RCC 7860 (cell line): ENCODE measurements at regions not wholly inside any gene's neighbourhood (a gene's known extent, or its start where the extent isn't known, plus 50 kb on each side); places are given as distances from the start of the nearest gene placed in this dataset.

ENCODE experiments used
- DNase-seq: peaks from one replicate; pipeline ENCODE4 v3.0.0-alpha.2; 2015; ENCODE audit warnings: low spot score
- FAIRE-seq: peaks from 2 replicates; lab custom pipeline; 2012; peaks lifted over from hg19 to GRCh38; lab: Jason Lieb, UNC

DNA sequence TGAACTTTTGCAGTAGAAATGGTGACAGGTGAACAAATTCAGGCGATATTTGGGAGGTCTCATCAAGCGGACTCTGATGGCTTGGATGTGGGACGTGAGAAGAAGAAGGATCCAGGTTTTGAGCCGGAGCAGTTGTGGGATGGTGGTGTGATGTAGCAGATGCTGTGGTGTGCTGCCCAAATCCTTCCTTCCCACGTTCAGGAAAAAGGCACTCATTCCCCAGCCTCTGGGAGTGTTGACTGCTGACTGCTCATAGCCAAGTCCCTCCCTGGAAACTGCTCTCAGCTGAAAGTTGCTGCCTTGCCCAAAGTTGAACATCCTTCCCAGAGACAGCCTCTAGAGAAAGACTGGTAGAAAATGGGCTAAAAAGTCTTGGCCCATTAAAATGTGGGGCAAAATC lies 890.3 kb upstream of the ACVR2A start:
- DNase-seq (no peak), FAIRE-seq (no peak)

DNA sequence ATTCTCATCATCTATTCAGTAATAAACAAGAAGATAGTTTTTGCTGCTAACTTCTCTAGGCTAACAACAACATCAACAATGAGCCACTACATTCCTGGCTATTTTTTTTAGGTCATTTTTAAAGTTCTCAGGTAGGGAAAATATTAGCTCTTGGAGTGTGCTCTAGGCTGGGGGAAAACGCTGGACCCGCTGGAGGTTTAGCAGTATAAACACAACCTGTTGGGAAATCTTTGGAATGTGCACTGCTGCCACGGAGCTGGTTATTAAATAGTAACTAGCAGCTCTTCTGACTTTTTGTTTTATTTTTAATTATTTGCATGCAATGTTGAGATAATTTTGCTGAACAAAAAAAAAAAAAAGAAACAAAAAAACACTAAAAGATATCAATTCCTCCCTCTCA lies 892.1 kb upstream of the ACVR2A start:
- FAIRE-seq (no peak), DNase-seq (no peak)

DNA sequence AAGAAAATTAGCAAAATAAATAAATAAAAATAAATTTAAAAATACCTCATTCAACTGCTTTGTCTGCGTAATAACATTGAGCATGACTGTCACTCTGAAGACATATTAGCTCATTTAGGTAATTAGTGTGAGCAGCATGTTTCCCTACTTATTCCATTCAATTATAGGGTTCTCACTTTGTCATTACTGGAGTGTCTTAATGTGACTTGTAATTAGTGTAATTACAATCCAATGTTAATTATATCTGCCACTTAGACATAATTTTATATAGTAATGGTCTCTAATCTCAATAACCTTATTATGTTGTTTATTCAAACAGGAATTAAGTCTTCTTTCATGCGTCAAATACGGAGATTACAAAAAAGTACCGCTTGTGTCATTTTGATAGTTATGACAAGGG lies 893.9 kb upstream of the ACVR2A start:
- DNase-seq: no peak
- FAIRE-seq: no peak

DNA sequence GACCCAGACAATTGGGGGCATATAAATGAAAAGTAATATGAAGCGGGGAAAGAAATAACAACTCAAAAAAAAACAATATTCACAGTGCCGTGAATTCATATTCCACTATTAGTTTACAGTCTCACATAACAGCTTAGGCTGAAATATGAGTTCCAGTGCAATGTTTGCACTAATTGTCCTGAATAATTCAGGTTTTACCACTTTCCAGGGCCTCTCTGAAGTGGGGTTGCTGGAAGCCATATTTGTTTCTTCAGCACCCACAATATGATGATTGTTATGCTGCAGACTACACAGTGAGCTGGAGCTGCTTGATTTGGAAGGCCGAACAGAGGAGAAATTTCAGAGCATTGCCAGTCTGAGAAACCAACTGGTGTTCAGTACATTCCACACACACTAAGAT lies 894.5 kb upstream of the ACVR2A start:
- FAIRE-seq (no peak), DNase-seq (no peak)

DNA sequence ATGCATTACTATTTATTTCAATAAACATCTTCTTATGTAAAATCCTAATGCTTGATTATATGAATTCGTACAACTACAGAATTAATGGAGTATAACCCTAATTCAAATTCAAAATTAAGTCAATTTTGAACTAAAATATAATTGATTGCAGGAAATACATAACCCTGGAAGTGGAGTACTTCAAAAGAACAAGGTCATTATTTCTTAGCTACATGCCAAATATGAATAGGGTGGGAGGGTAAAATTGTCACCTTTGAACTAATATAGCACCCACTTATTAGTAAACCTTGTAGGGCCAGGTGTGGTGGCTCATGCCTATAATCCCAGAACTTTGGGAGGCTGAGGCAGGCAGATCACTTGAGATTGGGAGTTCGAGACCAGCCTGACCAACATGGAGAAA lies 895.4 kb upstream of the ACVR2A start:
- no peak for DNase-seq
- FAIRE-seq: no peak

DNA sequence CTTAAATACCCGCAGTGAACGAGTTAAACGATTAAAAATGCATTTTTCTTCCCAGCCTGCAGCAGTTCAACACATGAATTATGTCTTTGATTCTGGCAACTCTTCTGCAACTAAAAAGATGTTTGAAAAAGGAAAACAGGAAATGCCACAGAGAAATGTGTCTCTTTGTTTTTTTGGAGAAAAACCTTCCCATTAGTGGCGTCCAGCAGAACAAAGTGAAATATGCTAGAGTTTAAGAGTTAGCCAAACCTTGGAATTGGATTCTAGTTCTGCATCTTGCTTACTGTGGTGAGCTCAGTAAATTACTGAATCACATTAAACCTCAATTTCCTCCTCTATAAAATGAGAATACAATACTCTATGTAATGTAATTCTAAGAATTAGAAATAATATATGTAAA lies 900.2 kb upstream of the ACVR2A start:
- no peak for DNase-seq
- no peak for FAIRE-seq

DNA sequence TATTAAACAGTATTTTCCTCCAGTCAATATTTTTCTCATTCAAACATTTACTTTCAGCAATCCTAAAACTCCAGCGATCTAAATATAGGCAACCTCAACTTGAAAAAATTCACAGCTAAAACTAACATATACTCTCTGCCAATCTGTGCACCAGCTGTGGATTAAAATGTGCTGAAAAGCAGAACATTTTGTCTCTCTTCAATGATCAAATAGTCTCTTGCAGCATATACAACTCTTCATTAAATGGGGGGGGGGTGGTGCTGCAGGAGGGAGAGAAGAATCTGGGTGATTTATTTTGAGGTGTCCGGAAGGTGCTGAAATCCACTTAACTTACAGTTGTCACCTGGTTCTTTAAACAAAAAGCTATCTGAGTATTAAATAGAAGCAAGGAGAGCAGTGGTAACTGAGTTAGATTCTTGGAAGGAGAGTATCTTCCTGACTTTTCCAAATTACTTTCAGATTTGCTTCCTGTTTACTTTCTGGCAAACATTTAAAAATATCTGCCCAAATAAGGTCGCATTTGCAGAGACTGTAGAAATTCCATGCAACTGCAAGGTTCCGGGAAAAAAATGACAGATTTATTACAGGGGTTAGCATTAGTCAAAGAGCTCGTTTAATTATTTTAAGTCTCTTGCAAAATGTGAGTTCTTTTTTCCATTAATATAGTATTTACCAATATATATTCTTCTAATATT lies 904.7 kb upstream of the ACVR2A start:
- FAIRE-seq: no peak
- DNase-seq: no peak

DNA sequence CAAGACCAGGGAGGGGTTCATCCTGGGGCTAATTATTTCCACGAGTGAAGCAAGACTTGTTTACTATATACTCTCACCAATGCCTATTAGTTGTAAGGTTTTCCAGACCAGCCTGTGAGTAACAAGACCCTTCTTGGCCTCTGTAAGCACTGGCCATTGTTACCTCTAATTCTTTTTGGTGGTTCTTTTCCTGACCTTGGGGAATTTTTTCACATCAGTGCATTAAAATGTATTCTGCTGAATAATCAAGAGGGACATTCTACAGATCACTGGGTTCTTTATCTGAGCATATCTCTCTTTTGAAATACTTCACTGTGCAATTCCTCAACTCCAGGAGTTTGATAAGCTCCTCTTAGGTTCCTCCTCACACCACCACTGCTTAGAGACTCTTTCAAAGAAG lies 909.9 kb upstream of the ACVR2A start:
- DNase-seq: no peak
- FAIRE-seq: no peak

DNA sequence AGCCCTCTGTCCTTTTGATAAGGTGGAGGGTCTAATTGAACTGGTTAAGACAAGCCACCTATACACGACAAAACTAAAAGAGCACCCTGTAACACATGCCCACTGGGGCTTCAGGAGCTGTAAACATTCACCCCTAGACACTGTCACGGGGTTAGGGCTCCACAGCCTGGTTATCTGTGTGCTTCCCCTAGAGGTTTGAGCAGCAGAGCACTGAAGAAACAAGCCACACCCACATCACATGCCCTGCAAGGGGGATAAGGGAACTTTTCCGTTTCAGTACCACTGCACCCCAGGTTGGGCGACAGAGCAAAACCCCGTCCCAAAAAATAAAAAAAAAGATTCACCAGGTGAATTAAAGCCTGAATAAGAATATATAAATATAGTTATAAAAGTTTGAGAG lies 913.7 kb upstream of the ACVR2A start:
- no peak for DNase-seq
- no peak for FAIRE-seq

DNA sequence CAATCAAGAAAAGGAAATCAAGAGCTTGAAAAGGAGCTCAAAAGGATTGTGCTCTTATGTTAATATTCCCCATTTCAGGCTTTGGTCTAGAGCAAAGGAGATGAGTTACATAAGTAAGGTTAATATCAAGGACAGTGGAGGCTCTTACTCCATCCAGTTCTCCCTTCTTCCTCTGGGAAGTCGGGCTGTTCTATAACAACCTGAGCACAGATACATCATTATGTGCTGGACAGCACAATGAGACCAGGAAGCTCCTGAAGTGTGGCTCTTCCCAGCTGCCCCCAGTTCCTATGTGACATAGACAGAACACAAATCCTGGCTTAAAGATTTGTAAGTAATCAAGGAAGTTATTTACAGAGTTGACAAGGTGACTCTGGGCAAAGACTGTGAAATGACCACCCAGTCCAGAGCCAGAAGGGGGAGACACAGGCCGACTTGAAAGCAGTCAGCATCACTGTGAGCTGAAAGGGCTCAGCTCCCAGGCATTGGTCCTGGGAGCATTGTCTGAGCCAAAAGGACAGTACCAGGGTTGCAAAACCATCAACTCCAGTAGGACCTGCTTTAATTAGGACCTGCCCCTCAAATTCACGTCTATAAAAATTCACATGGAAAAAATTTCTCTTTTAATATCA lies 917.6 kb upstream of the ACVR2A start:
- FAIRE-seq (no peak), DNase-seq (no peak)

DNA sequence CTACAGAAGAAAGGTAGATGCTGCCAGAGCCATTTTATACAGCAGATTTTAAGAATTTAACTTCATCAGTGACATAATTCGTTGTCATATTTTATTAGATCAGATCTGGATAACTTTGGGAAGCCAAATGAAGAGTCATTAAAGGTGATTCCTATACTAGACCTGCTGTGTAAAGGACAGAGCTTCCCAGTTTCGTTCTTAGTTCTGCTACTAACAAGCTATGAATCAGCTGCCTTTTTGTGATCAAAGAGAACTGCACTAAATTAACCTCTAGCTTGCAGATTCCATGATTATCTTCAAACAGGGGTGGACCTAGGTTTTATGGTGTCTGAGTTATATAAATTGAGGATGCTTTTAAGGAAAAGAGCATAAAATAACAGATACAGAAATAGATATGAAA lies 926.5 kb upstream of the ACVR2A start:
- DNase-seq: no peak
- no peak for FAIRE-seq

DNA sequence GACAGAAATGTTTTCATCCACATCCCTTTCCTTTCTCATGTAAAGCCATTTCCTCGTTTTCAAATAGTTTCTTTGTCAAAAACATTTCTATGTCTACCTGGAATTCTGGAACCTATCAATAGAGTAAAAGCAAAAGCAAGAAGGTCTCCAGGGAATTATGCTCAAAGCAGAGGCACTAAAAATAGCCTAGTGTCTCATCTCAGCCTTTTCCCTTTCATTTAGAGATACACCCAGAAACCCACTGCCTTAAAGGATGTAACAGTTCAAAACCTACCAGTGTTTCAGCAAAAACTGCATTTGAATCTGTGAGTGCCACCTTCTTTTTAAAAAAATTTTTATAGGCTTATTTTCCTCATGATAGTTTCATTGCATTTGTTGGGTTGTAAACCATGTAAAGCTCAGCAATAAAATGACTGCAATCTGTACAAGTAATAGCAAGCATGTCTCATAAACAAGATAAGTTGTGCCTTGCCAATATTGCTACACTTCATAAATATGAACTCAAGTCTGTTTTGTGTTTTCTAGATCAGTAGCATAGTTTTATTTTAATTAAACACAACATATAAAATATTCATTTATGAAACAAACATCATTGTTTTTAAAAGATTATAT lies 927.3 kb upstream of the ACVR2A start:
- DNase-seq (no peak), FAIRE-seq (no peak)

DNA sequence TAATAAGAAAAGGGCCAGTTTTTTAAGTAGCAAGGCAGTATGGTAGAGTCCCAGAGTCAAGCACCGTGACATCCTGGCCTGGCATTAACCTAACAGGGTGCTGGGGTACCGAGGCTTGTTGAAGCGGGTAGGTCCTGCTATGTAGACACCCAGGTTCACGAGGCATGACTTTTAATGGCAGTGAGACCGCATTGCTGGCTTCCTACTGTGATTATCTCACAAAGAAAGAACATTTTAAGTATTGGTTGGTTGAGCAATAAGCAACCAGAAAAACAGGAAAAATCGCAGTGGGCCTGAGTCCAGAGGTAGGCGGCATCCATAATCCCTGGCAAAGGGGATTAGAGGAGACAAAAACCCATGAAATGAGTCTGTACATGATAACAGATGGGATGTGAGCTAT lies 927.9 kb upstream of the ACVR2A start:
- DNase-seq: no peak
- no peak for FAIRE-seq

DNA sequence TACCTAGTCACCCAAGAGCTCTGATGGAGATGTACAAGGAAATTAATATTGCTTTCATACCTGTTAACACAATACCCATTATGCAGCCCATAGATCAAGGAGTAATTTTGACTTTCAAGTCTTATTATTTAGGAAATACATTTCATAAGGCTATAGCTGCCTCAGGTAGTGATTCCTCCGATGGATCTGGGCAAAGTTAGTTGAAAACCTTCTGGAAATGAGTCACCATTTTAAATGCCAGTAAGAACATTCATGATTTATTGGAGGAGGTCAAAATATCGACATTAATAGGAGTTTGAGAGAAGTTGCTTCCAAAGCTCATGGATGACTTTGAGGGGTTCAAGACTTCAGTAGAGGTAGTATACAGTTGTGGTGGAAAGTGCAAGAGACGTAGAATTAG lies 931.4 kb upstream of the ACVR2A start:
- DNase-seq (no peak), FAIRE-seq (no peak)

DNA sequence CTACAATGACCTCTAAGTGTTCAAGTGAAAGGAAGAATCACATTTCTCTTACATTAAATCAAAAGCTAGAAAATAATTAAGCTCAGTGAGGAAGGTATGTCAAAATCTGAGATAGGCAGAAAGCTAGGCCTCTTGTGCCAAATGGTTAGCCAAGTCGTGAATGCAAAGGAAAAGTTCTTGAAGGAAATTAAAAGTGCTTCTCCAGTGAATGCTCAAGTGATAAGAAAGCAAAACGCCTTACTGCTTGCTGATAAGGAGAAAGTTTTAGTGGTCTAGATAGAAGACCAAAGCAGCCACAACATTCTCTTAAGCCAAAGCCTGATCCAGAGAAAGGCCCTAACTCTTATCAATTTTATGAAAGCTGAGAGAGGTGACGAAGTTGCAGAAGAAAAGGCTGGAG lies 932.3 kb upstream of the ACVR2A start:
- FAIRE-seq: no peak
- no peak for DNase-seq

DNA sequence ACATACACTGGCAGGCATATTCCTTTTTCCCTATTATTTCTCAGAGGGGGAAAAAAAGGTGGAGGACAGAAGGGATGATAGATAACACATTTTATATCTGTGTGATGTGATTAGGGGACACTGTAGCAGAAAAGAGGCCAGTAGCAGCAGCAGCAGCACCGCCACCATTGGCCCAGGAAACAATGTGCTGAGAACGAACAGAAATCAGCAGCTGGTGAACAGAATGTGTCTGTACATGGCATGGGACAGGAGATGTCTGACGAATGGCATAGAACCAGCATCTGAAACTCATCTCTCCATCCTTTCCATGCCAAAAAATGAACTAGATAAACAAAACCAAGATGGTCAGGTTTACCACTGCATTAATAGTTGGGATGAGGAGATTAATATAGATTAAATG lies 936.1 kb upstream of the ACVR2A start:
- no peak for FAIRE-seq
- no peak for DNase-seq

DNA sequence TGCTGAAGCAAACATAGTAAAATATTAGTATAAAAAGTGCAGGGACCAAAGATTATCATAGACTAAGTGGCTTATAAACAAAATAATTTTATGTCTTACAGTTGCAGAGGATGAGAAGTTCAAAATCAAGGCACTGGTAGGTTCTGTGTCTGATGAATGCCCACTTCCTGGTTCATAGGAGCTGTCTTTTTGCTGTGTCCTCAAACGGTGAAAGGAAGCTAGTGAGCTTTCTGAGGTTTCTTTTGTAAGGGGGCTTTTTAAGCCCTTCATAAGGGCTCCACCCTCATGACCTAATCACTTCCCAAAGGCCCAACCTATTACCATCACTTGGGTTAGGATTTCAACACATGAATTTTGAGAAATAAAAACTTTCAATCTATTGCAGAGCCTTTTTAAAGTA lies 946.7 kb upstream of the ACVR2A start:
- FAIRE-seq: no peak
- DNase-seq: no peak

DNA sequence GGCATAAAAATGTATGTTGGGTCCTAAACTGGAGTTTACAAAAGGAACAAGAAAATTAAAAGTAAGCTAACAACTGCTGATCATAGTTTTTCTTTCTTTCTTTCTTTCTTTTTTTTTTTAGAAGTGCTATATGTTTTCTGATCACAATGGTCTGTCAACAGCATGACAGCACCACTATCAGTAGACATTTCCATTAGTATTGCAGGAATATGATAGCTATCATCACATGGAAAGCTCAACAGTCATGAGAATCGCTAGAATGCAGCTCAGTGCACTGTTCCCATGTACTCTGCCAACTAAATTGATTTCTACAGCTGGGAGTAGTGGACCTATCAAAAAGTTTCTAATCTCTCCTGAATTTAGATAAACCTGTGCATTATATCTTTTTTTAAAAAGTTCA lies 950.3 kb upstream of the ACVR2A start:
- DNase-seq (no peak), FAIRE-seq (no peak)

DNA sequence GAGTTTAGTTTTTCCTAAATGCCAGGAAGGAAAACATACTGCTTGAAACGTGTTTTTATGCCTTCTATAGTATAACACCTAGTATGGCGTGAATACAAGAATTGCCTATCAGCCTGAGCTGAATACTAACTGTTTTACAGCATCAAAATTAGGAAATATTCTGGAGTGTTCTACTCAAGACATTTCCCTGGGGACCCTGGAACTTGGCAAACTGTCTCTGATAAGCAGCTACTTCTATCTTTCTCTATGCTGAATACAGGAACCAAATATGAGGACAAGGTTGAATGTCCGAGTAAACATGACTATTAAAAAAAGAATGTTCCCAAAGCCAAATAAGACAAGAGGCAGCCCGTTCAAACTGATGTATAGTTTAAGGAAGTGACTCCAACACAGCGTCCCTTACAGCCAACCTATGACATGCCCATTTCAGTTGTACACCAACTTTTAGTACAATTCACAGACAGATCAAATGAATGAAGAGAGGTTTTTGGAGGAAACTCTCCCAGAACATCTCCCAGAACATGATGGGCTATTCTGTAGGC lies 951.3 kb upstream of the ACVR2A start:
- no peak for FAIRE-seq
- DNase-seq: no peak

DNA sequence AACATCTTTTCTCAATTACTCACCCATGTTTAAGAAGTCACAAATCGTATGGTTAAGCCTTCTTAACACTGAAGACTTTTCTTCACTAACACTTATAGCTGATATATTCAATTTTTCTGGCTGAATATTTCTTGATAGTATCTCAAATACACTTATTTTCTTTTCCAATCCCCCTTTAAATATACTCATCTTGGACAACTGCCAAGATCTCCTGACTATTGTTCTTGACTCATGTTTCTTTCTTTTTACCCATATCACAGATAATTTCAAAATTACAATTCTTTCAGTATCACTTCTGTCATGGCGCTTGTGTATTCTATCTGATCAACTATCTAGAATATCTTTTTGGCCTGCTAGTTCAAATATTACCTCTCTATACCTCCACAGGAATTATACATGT lies 954.3 kb upstream of the ACVR2A start:
- no peak for DNase-seq
- FAIRE-seq: no peak

DNA sequence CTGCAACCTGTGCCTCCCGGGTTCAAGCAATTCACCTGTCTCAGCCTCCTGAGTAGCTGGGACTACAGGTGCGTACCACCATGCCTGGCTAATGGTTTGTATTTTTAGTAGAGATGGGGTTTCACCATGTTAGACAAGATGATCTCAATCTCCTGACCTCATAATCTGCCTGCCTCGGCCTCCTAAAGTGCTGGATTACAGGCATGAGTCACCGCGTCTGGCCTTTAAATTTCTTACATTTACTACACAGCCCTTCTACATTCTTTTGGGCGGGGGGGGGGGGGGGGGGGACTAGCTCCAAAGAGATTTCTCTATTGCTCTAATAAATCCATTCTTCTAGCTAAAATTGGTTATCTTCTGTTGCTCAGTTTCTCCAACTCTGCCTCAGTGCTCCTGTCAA lies 964.9 kb upstream of the ACVR2A start:
- DNase-seq (no peak), FAIRE-seq (no peak)

DNA sequence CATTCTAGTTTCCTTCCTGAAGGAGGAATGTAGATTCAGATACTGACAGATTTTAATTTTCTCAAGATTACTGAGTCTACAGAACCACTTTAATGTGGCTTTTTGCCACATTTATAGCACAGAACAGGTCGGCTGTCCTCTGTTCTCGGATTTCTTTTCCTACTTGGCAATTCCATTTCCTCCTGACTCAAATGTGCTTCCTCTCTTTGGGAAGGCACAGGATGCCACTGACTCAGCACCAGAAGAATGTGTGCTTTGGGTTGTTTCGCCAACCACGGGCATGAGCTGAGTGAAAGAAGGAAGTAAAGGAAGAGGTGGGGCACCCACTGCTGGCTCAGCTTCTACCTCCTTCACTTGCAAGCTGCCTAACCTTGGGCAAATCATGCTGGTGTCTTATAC lies 970.6 kb upstream of the ACVR2A start:
- DNase-seq: peak; percentile 73

More for the DNA sequence above, 970.6 kb upstream of the ACVR2A start:
- peak; percentile 73 for FAIRE-seq
